ENCODE measurements at regions not wholly inside any gene's neighbourhood (a gene's known extent, or its start where the extent isn't known, plus 50 kb on each side); places are given as distances from the start of the nearest gene placed in this dataset.
"Not testable (repeated sequence)": the region's sequence is repeated elsewhere in the genome, so short reads cannot be mapped to it uniquely, and the experiment has no call there.

- no peak for DNase-seq (ENCODE audit: low read depth)
Observed at GRCh38 chr2:53373126-53373525, 394.5 kb upstream of the CHAC2 start.

- DNase-seq (ENCODE audit: low read depth), result no peak
Observed at GRCh38 chr2:53366543-53366942, 401.1 kb upstream of the CHAC2 start.

DNA sequence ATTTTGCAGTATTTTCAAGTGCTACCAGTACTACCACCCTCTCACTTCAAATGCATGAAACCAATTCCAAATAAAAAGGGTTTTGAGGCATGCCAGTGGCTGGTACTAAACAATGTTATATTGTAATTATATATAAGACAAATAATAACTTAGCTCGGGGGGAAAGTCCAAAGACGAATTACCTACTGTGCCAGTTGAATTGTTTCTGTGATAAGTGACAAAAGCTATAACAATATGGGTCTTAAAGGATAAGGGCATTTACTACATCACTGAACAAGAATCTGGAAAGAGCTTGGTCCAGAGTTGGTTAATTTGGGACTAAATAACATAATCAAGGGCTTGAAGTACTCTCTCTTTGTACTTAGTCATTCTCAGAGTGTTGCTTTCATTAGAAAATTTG is 404.7 kb upstream of the CHAC2 start:
- DNase-seq (ENCODE audit: low read depth), result no peak

- no peak for DNase-seq (ENCODE audit: low read depth)
Observed at GRCh38 chr2:53356291-53356905, 411.2 kb upstream of the CHAC2 start.

DNA sequence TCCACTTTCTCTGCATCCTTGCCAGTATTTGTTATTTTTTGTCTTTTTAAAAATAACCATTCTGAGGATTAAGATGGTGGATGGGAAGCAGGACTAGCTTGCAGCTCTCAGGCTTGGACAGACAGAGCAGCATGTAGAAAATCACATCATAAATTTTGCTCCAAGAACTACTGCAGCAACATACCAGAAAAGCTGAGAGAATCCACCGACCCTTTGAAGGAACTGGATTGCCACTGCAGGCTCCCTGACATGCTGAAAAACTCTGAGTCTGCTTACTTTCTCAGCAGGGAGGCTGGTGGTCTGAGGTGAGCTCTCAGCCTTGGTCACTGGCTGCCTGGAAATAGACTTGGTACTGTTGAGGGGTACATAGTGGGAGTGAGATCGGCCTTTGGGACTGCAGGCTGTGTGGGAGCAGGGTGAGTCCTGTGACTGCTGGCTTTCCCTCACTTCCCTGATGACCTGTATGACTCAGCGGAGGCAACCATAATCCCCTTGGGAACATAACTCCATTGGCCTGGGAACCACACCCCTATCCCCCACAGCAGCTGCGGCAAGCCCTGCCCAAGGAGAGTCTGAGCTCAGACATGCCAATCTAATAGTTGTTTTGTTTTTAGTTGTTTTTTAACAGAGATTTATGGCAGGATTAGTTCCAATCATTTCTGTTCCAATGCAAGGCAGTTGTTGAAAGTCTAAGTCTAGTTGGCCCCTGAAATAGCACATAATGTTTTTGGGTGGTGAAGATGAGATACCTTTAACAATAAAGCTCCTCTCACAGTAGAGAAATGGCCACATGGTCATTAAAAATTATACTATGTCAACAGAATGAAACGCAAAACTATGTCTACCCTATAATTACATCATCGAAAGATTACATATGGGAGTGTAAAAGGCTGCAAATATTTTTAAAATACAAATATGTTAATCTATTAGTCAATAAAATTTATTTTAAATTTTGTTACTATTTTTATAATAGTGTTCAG is 414.2 kb upstream of the CHAC2 start:
- DNase-seq (ENCODE audit: low read depth), result peak; percentile 98

GRCh38 chr2:53347269-53347668 is 420.3 kb upstream of the CHAC2 start:
- DNase-seq (ENCODE audit: low read depth), result peak; percentile 6

GRCh38 chr2:53342248-53342647 is 425.4 kb upstream of the CHAC2 start:
- no peak for DNase-seq (ENCODE audit: low read depth)

- no peak for DNase-seq (ENCODE audit: low read depth)
Observed at GRCh38 chr2:53334610-53335009, 433.0 kb upstream of the CHAC2 start.

GRCh38 chr2:53331667-53332066 is 435.9 kb upstream of the CHAC2 start:
- DNase-seq (ENCODE audit: low read depth), result no peak

DNA sequence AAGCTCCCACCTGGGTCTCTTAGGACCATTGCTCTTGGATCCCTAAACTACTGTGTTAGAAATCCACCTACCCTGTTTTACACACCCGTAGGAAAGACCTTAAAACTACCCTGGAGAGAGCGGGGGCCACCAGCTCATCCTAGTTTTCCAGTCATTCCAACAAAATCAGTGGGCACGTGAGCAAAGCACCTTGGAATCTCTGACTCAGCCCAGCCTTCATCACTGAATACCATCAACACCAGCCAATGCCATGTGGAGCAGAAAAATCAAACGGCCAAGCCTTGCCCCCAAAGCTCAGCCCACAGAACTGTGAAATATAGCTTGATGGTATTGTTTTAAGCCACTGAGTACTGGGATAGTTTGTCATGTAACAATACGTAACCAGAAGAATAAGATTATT is 449.7 kb upstream of the CHAC2 start:
- DNase-seq (ENCODE audit: low read depth), result peak; percentile 25

- peak; percentile 34 for DNase-seq (ENCODE audit: low read depth)
Observed at GRCh38 chr2:53315149-53315548, 452.5 kb upstream of the CHAC2 start.

DNA sequence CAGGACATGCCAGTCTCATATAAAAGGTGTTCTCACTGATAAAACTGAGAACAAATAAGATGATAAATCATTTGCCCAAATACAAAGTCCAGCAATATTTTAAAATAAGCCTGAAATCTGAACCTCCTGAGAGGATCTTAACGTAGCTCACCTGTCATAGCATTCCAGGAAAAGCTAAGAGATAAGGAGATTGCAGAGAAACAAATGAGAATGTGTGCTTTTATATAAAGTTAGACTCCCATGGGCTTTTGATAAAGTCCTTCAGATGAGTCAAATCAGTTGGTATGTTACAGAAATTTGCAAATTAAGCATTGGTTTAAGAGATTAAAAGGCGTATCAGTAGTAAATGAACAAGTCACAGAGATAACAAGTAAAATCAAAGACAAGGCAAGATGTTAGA is 452.9 kb upstream of the CHAC2 start:
- no peak for DNase-seq (ENCODE audit: low read depth)

- not testable (repeated sequence) for DNase-seq (ENCODE audit: low read depth)
Observed at GRCh38 chr2:53313644-53314043, 454.0 kb upstream of the CHAC2 start.

GRCh38 chr2:53312721-53313120 is 454.9 kb upstream of the CHAC2 start:
- no peak for DNase-seq (ENCODE audit: low read depth)

- no peak for DNase-seq (ENCODE audit: low read depth)
Observed at GRCh38 chr2:53312181-53312580, 455.4 kb upstream of the CHAC2 start.

- DNase-seq (ENCODE audit: low read depth), result no peak
Observed at GRCh38 chr2:53303012-53303578, 464.5 kb upstream of the CHAC2 start.

DNA sequence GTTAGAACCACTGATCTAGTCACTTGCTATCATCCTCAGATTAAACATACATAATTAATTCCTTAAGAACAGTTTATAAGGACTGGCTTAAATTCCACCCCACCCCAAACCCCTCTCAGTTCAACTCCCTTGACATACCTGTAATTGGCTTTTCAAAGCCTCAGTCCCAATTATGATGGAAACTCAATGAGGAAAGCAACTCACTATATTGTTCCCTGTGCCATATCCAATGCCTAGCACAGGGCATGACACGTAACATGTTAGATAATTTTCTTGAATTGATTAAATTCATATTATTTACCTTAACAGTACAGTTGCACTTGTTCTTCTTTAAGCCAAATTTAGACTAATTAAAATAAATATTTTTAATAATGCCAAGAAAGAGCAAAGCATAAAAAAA is 465.1 kb upstream of the CHAC2 start:
- no peak for DNase-seq (ENCODE audit: low read depth)

DNA sequence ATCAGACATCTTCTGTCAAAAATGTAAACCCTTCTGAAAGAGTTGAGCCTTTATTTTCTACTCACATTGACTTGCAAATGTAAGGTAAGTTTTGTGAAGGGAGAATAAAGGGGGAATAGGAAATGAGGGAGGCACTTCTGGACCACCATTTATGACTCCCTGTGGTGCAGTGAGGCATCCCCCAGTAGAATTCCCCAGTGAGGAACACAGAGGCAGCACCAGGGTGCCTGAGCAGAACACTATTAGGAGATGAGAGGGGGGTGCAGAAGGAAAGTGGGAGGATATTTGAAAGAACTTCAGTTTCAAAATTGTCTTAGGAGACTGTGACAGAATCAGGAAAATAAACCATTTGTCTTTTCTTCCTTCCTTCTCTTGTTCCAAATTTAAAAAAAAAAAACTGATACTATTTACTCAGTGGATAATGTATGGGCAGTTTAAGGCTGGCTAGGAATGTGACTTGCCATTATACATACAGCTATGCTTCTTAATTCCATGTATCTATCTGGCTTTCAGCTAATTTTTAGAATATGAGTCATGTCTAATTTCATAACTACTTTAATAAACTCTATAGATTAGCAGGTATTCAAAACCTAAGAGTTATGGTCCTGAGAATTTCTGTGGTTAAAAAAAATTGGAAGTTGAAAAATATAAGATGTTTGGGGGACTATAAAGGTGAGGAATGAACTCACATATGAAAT is 478.1 kb upstream of the CHAC2 start:
- DNase-seq (ENCODE audit: low read depth), result no peak

- peak; percentile 44 for DNase-seq (ENCODE audit: low read depth)
Observed at GRCh38 chr2:53286345-53286744, 481.3 kb upstream of the CHAC2 start.

DNA sequence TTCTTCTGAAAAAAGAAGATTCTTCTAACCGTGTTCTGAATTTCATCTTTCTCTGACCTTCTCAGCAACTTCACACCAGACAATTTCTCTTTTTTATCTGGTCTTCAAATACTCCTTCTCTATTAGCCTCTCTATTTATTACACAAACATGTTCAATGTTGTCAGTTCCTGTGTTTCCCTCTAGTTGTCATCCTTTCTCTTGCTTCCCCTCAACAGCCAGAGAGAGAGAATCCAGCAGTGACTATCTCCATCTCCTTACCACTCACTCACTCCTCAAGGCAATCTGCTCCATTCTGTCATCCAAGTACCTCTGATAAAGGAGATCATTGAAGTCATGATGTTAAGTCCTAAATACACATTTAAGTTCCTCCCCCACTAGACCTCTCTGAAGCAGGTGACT is 491.9 kb upstream of the CHAC2 start:
- peak; percentile 16 for DNase-seq (ENCODE audit: low read depth)

- DNase-seq (ENCODE audit: low read depth), result no peak
Observed at GRCh38 chr2:53268626-53269025, 499.0 kb upstream of the CHAC2 start.

- DNase-seq (ENCODE audit: low read depth), result no peak
Observed at GRCh38 chr2:53268086-53268485, 499.5 kb upstream of the CHAC2 start.
